K562 (cell line): ENCODE measurements at regions not wholly inside any gene's neighbourhood (a gene's known extent, or its start where the extent isn't known, plus 50 kb on each side); places are given as distances from the start of the nearest gene placed in this dataset.
A peak's percentile ranks its signal among the peaks of the same experiment; 100 is the strongest.

Source experiments
- ATAC-seq: fragments of 200-7000 bp; cut with Tn5 transposase; 3 replicates; pipeline ENCODE4 v1.9.1; 2020; ENCODE audit warnings: moderate library complexity
- BruUV-seq: library from RNA; stranded (reverse); fragments of 400-500 nt; replicated peaks from 2 replicates; lab custom pipeline; 2021; lab: Mats Ljungman, UMichigan
- CTCF ChIA-PET: fragments of 300-600 bp; formaldehyde crosslinking; extraction: SDS; loops from one replicate; lab custom pipeline; 2021; ENCODE audit warnings: low intra/inter-chr PET ratio; lab: Yijun Ruan, JAX
- POLR2A ChIA-PET: fragments of 300-600, 350-650 bp; sonication (Branson Sonifier 250); formaldehyde crosslinking; extraction: SDS; loops from one replicate; lab custom pipeline; 2021; ENCODE audit warnings: antibody characterized with exemption, inconsistent platforms; lab: Yijun Ruan, JAX
- DNase-seq, 4 experiments: peaks; one replicate each; pipeline versions ENCODE4 v3.0.0 to v3.0.0-alpha.2; 2011 to 2018; ENCODE audit warnings: low spot score in 3 of 4, mixed read lengths in 3 of 4; ENCODE audit errors: extremely low read depth in 1 of 4
- FAIRE-seq: peaks from 2 replicates; lab custom pipeline; 2011; peaks lifted over from hg19 to GRCh38; lab: Jason Lieb, UNC
- H2AFZ ChIP-seq: 2 replicates; pipeline ENCODE4 v1.6.0; 2011; ENCODE audit warnings: low read depth, low read length, control low read depth, inconsistent platforms
- H3K27ac ChIP-seq: fragments of 200-600 bp; 3 replicates; pipeline ENCODE4 v1.8.0; 2011; ENCODE audit warnings: low read depth, mild to moderate bottlenecking, control low read depth, inconsistent platforms, low read length, moderate library complexity, mixed read lengths; ENCODE audit errors: extremely low read depth
- H3K27me3 ChIP-seq, 2 experiments: fragments of 300-600 bp in 1 of 2; 2 replicates in 1 of 2; 3 replicates in 1 of 2; pipeline versions ENCODE4 v1.6.0 to v1.8.0; 2011; ENCODE audit warnings: inconsistent platforms in 2 of 2, low read length in 2 of 2, mild to moderate bottlenecking in 1 of 2, mixed read lengths in 1 of 2, moderate library complexity in 1 of 2; ENCODE audit not compliant: control insufficient read depth in 2 of 2, insufficient read depth in 2 of 2
- H3K36me3 ChIP-seq: fragments of 300-600 bp; 3 replicates; pipeline ENCODE4 v1.8.0; 2011; ENCODE audit warnings: mild to moderate bottlenecking, low read length, inconsistent platforms; ENCODE audit not compliant: control insufficient read depth, insufficient read depth
- H3K4me1 ChIP-seq, 2 experiments: fragments of 200-600 bp in 1 of 2; replicated peaks in 1 of 2; 2 replicates in 1 of 2; 3 replicates in 1 of 2; pipeline versions ENCODE4 v1.5.1 to v1.8.0; 2011; ENCODE audit warnings: inconsistent platforms in 2 of 2, low read length in 2 of 2, mild to moderate bottlenecking in 1 of 2, mixed read lengths in 1 of 2, moderate library complexity in 1 of 2; ENCODE audit not compliant: control insufficient read depth in 2 of 2, insufficient read depth in 2 of 2
- H3K4me2 ChIP-seq: 2 replicates; pipeline ENCODE4 v1.6.1; 2011; ENCODE audit warnings: low read length, control low read depth, inconsistent platforms, mixed read lengths; ENCODE audit not compliant: insufficient read depth
- H3K4me3 ChIP-seq: fragments of 200-600 bp; sonication (generic), shearing (Covaris generic); 2 replicates; pipeline ENCODE4 v1.5.1; 2016; ENCODE audit warnings: control low read depth, inconsistent platforms
- H3K79me2 ChIP-seq: fragments of 200-600 bp; 3 replicates; pipeline ENCODE4 v1.8.0; 2011; ENCODE audit warnings: low read length, inconsistent platforms; ENCODE audit not compliant: control insufficient read depth, insufficient read depth
- H3K9ac ChIP-seq, 2 experiments: 2 replicates each; pipeline versions ENCODE4 v1.6.0 to v1.6.1; 2011; ENCODE audit warnings: low read depth in 2 of 2, low read length in 2 of 2, control low read depth in 1 of 2, inconsistent platforms in 1 of 2, mild to moderate bottlenecking in 1 of 2, mixed read lengths in 1 of 2; ENCODE audit not compliant: insufficient read depth in 1 of 2
- H3K9me1 ChIP-seq: one replicate; pipeline ENCODE4 v1.6.0; 2011; ENCODE audit warnings: inconsistent platforms, mild to moderate bottlenecking, low read length, moderate library complexity; ENCODE audit not compliant: control insufficient read depth, insufficient read depth
- H3K9me3 ChIP-seq: replicated peaks from 2 replicates; pipeline ENCODE4 v1.5.1; 2011; ENCODE audit warnings: low read depth, low read length, inconsistent platforms; ENCODE audit not compliant: control insufficient read depth, insufficient read depth
- H4K20me1 ChIP-seq: replicated peaks from 2 replicates; pipeline ENCODE4 v1.6.1; 2011; ENCODE audit warnings: low read length, inconsistent platforms, mixed read lengths; ENCODE audit not compliant: control insufficient read depth, insufficient read depth
- E2F3 ChIP-seq: fragments of 250-450 bp; sonication (Bioruptor Pico); IDR thresholded peaks from 2 replicates; pipeline ENCODE4 v1.4.0; 2020; ENCODE audit warnings: mild to moderate bottlenecking
- ETS2 ChIP-seq: IDR thresholded peaks from 2 replicates; pipeline ENCODE4 v1.6.1; 2016; ENCODE audit warnings: borderline replicate concordance, missing genetic modification characterization, mild to moderate bottlenecking, moderate library complexity, missing compliant biosample characterization; ENCODE audit not compliant: poor library complexity, severe bottlenecking
- NFXL1 ChIP-seq: fragments of 450-650 bp; formaldehyde crosslinking; IDR thresholded peaks from 2 replicates; pipeline ENCODE4 v1.4.0; 2021; ENCODE audit warnings: mild to moderate bottlenecking
- POLR2AphosphoS2 ChIP-seq: IDR thresholded peaks from 2 replicates; pipeline ENCODE4 v1.6.1; 2012; ENCODE audit warnings: low read length, improper control_type of control experiment
- RBM25 ChIP-seq: fragments of 200-400 bp; formaldehyde crosslinking; IDR thresholded peaks from 2 replicates; pipeline ENCODE4 v1.6.1; 2018; ENCODE audit warnings: low read length, low read depth, moderate library complexity; ENCODE audit not compliant: severe bottlenecking
- SOX6 ChIP-seq: fragments of 450-650 bp; IDR thresholded peaks from 2 replicates; pipeline ENCODE4 v1.6.1; 2014; ENCODE audit warnings: mild to moderate bottlenecking
- U2AF2 ChIP-seq: fragments of 200-400 bp; formaldehyde crosslinking; optimal IDR thresholded peaks from 2 replicates; pipeline ENCODE3; 2017; ENCODE audit warnings: low read depth, mild to moderate bottlenecking, low read length
- ZNF197 ChIP-seq: fragments of 200-800 bp; sonication (Bioruptor generic); IDR thresholded peaks from 2 replicates; pipeline ENCODE4 v1.6.1; 2016; ENCODE audit warnings: low read depth, missing genetic modification characterization, missing compliant biosample characterization
- ZNF212 ChIP-seq: fragments of 450-650 bp; formaldehyde crosslinking; IDR thresholded peaks from 2 replicates; pipeline ENCODE4 v1.4.0; 2020; ENCODE audit warnings: mild to moderate bottlenecking
- ZNF584 ChIP-seq: fragments of 200-800 bp; sonication (Bioruptor generic); IDR thresholded peaks from 2 replicates; pipeline ENCODE4 v1.6.1; 2016; ENCODE audit warnings: low read depth, mild to moderate bottlenecking, missing genetic modification characterization, missing compliant biosample characterization
- WGBS: fragments of 100-300 bp; shearing (Covaris generic); methylation state at CpG from one replicate; pipeline ENCODE4 v1.1.6; 2016; ENCODE audit warnings: low coverage, mixed read lengths; ENCODE audit not compliant: insufficient coverage; ENCODE audit errors: missing lambda C conversion rate; 5-methylcytosine and 5-hydroxymethylcytosine counted together
- in situ Hi-C: fragments of 300-500 bp; cut with MboI; formaldehyde crosslinking; loops from 4 replicates; pipeline ENCODE4 v1.15.0; 2018; ENCODE audit warnings: inconsistent platforms, mixed read lengths
- intact Hi-C: fragments of 100-400 bp; cut with micrococcal nuclease; formaldehyde crosslinking; loops from 2 replicates; pipeline ENCODE4 v1.14.2; 2022

GRCh38 chr10:30770816-30771215 lies 141.3 kb upstream of the LYZL2 start:
- FAIRE-seq (no peak), ATAC-seq (no peak), DNase-seq (no peak)
- TF ChIP-seq ZNF212 (CRISPR knock-in tag) = no peak
- TF ChIP-seq RBM25 = peak; percentile 11
- ChIA-PET POLR2A (no interaction called here), CTCF (no interaction called here)
- 0% methylated on average over 1 of the region's 1 CpG for WGBS
- Histone ChIP-seq H3K4me1 (no peaks in the 10 kb centered on the region), H3K36me3 (no peaks in the 10 kb centered on the region), H2AFZ (no peak overlapping the region), H3K9me3 (no peaks in the 10 kb centered on the region), H3K79me2 (no peaks in the 10 kb centered on the region), H4K20me1 (no peaks in the 10 kb centered on the region), H3K27me3 (peaks cover 0 to 25% of the 10 kb centered on the region in 2 experiments; a peak in 2 of 5 replicates), H3K4me2 (no peak overlapping the region), H3K27ac (no peak overlapping the region), H3K9me1 (no peaks in the 10 kb centered on the region), H3K9ac (no peak overlapping the region), H3K4me3 (no peak overlapping the region)
- in situ Hi-C loops = no loop called here
- intact Hi-C loops = no loop called here
- BruUV-seq = no TSS peak

GRCh38 chr10:30770229-30770628 lies 140.7 kb upstream of the LYZL2 start:
- Histone ChIP-seq H2AFZ (no peak overlapping the region), H3K4me1 (no peaks in the 10 kb centered on the region), H3K4me2 (no peak overlapping the region), H3K4me3 (no peak overlapping the region), H3K36me3 (no peaks in the 10 kb centered on the region), H3K9ac (no peak overlapping the region), H3K9me1 (no peaks in the 10 kb centered on the region), H3K9me3 (no peaks in the 10 kb centered on the region), H4K20me1 (no peaks in the 10 kb centered on the region), H3K27me3 (peaks cover 0 to 25% of the 10 kb centered on the region in 2 experiments; a peak in 2 of 5 replicates), H3K79me2 (no peaks in the 10 kb centered on the region), H3K27ac (no peak overlapping the region)
- in situ Hi-C loops (no loop called here), intact Hi-C loops (no loop called here)
- ATAC-seq (no peak), DNase-seq (no peak), FAIRE-seq (no peak)
- TF ChIP-seq POLR2AphosphoS2 (no peak), E2F3 (no peak), U2AF2 (no peak), ZNF584 (CRISPR knock-in tag) (peak; percentile 91), ETS2 (tag) (no peak), NFXL1 (CRISPR knock-in tag) (no peak), SOX6 (no peak), ZNF197 (CRISPR knock-in tag) (no peak)
- CTCF ChIA-PET = no interaction called here
- WGBS = 0% methylated on average over 2 of the region's 2 CpGs
- POLR2A ChIA-PET = interaction anchor here (0.6 kb wide), 1 partner anchor 1244 kb away, joined by 3 read pairs; no protein-coding TSS in a partner anchor
- no TSS peak for BruUV-seq
